HG03571 (cell line): ENCODE measurements at regions not wholly inside any gene's neighbourhood (a gene's known extent, or its start where the extent isn't known, plus 50 kb on each side); places are given as distances from the start of the nearest gene placed in this dataset.
"Not testable (repeated sequence)": the region's sequence is repeated elsewhere in the genome, so short reads cannot be mapped to it uniquely, and the experiment has no call there.

Source experiments
- ATAC-seq: cut with Tn5 transposase; IDR thresholded peaks from one replicate; pipeline ENCODE4 v1.9.1; 2021; ENCODE audit not compliant: unreplicated experiment

DNA sequence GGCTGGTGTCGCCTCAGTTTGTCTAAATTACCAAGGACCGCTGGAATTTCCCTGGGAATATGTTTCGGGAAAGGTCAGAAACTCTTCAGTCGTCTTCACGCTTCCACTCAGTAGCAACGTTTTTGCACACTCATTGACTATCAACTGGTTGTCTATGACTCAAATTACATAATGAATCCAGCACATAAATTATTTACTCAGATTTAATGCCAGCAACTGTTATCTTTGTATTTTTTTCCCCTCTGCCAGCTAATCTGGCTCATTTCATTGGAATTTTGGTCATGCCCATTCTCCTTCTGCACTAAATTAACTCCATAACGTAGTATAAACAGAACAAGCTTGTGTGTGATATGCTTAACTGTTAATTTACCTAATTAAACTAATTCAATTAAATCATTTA, 372.7 kb upstream of the ZFHX3 start:
- no peak for ATAC-seq

GRCh38 chr16:73420244-73420643, 372.3 kb upstream of the ZFHX3 start:
- no peak for ATAC-seq

DNA sequence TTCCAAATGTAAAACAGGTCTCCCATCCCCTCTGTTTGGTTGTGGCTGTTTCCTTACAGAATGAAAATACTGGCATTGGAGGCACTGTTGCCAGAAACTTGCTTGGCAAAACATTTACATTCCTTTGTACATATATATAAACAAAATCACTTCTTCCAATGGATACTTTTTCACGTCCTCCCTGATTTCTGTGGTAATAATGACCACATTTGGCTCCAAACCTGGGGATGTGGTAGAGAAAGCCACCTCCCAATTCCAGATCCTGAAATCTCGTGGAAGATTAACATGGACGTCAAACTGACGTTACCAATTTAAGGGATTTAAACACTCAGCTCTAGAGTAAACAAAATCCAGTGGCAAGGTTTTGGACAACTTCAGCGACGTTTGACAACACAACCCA, 370.8 kb upstream of the ZFHX3 start:
- no peak for ATAC-seq

DNA sequence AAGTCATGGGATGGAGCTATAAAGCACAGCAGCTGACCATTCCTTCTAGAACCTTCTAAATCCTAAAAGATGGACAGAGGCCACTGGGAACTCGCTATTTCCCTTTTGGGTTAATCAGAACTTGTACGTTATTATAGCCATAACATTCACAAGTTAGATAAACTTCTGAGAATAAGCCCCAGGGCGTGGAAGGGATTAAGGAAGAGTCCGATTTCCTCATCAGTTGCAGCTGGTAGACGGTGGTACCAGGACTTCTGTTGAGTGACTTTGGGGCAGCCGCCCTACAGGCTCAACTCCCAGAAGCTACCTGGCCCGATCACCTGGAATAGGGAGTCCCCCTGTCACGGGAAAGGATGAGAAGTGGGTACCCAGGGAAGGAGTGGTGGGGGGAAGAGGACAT, 370.1 kb upstream of the ZFHX3 start:
- no peak for ATAC-seq

GRCh38 chr16:73415286-73415685, 367.4 kb upstream of the ZFHX3 start:
- ATAC-seq: no peak

GRCh38 chr16:73414638-73415037, 366.7 kb upstream of the ZFHX3 start:
- no peak for ATAC-seq

GRCh38 chr16:73413830-73414190, 365.9 kb upstream of the ZFHX3 start:
- no peak for ATAC-seq

DNA sequence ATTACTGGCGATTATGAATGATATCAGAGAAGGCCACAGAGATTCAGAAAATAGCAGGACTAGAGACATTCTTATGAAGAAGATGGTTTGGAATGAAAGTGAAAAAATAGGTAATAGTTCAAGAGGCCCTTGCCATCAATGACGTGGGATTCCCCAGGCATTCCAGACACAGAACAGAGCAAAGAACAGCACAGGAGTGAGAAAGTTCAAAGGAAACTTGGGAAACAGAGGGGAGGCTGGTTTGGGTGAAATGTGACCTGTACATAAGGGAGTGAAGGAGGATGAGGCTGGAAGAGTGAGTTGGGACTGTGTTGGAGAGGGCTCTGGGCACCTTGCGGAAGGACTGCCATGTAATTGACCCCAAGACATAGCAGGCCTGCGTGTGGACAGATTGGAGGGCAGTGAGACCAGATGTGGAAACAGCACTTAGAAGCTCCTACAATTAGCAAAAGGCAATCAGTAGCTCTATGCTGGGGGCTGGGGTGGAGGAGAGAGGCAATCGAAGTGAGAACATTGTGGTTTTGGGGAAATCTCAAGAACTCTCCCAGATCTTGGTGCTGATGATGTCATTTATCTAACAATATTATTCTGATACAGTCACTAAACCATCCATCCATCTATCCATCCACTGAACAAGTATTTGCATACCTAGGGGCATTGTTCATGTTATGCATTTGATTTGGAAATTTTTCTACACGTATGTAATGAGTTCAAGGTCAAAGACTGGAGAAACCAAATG, 365.3 kb upstream of the ZFHX3 start:
- ATAC-seq: no peak

- no peak for ATAC-seq
Observed at GRCh38 chr16:73412416-73412815, 364.5 kb upstream of the ZFHX3 start.

DNA sequence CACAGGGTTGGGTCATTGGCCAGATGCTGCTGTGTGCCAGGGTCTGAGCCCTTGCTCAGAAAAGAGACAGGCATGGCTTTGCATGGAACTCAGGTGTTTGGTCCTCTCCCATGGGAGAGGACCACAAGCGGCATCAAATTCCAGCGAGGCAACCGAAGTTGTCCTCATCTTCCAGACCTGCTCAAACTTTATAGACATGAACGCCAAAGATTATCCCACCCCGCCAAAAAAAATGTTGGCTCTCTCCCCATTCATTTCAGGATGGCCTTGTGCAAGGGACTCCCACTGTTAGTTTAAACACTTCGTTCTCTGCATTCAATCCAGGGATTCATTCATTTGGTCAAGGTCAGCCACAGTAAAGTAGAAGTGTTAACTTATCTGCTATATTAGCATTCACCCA, 360.8 kb upstream of the ZFHX3 start:
- ATAC-seq: no peak

GRCh38 chr16:73408311-73408710, 360.4 kb upstream of the ZFHX3 start:
- no peak for ATAC-seq

DNA sequence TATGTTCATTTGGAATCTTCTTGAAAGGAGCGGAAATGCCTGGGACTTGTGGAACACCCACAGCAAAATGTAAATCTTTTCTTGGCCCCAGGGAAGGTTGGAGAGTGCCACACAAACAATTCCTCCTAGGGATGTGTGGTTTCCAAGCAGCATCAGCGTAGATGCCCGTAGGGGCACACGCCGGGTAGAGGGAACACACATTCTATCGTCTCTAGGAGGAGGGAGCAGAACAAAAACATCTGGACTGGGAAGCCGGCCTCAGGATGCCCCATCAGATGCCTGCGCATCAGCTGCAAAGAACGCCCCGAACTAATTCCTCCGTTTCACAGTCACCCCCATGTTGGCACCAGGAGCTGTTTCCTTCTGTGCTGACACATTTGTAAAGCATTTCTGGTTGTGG, 357.9 kb upstream of the ZFHX3 start:
- ATAC-seq: no peak

DNA sequence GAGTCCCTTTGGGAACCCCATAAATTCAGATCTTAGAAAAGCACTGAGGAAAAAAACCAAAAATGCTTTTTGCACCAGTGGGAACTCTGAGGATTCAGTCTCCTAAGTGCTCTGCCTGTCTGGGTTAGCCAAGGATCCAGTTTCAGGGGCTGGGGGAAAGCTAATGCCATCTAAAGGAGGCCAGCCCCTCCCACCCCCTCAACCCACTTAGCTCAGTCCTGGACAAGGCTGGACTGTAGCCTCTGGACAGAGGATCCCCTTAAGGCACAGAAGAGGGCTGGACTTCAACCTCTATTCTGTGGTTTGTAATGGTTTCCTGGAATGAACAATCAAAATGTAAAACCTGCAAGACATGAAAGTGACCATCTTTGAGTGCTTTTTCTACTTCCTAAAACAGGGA, 356.1 kb upstream of the ZFHX3 start:
- ATAC-seq: no peak

GRCh38 chr16:73403291-73403690, 355.4 kb upstream of the ZFHX3 start:
- ATAC-seq: no peak

DNA sequence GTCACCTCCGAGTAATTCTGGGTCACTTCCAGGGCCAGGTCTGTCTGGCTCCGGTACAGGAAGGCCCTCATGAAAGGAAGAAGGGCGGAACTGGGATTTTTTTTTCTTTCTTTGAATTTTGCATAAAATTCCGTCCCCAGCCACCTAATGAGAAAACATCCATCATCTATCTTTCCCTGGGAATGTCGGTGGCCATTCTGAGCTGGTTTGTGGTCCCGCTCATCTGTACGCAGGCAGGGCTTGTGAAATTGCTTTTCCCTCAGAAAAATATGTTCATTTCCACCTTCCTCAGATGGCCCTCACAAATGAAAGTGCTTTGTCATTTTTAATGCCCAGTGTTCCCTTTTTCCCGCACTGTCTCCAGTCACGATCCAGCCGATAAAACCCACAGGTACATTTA, 353.0 kb upstream of the ZFHX3 start:
- ATAC-seq: no peak

GRCh38 chr16:73399997-73400396, 352.1 kb upstream of the ZFHX3 start:
- no peak for ATAC-seq

- no peak for ATAC-seq
Observed at GRCh38 chr16:73399486-73399885, 351.6 kb upstream of the ZFHX3 start.

- ATAC-seq: not testable (repeated sequence)
Observed at GRCh38 chr16:73398604-73399003, 350.7 kb upstream of the ZFHX3 start.

DNA sequence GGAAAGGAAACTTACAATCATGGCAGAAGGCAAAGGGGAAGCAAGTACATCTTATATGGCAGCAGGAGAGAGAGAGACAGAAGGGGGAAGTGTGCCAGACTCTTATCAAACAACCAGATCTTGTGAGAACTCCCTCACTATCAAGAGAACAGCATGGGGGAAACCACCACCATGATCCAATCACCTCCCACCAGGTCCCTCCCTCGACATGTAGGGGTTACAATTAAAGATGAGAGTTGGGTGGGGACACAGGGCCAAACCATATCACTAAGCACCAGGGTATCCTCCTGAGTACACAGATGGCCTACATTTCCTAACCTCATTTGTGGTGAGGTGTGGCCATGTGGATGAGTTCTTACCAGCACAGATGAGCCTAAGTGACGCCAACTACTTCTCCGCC, 348.6 kb upstream of the ZFHX3 start:
- no peak for ATAC-seq

GRCh38 chr16:73390936-73391335, 343.0 kb upstream of the ZFHX3 start:
- no peak for ATAC-seq

DNA sequence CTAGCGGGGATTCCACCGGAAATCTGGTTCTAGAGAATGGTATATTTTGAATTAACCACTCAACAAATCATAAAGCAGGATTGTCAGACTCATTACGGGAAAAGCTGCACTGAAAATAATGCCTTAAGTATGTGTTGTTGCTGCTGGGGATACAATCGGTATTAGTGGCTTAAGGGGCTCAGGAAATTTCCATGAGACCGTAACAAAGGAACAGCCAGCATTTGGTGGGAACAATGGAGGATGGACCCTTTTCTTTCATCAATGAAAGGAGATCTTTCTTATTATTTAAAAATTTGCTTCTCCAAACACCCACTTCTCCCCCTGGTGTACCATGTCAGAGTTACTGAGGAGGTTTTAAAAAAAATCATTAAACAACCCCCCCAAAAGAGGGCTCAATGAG, 342.6 kb upstream of the ZFHX3 start:
- ATAC-seq: no peak

- no peak for ATAC-seq
Observed at GRCh38 chr16:73389085-73389484, 341.2 kb upstream of the ZFHX3 start.

GRCh38 chr16:73387979-73388378, 340.1 kb upstream of the ZFHX3 start:
- no peak for ATAC-seq
